GM21390 (cell line): ENCODE measurements at regions not wholly inside any gene's neighbourhood (a gene's known extent, or its start where the extent isn't known, plus 50 kb on each side); places are given as distances from the start of the nearest gene placed in this dataset.
"Not testable (repeated sequence)": the region's sequence is repeated elsewhere in the genome, so short reads cannot be mapped to it uniquely, and the experiment has no call there.

ENCODE experiments used
- ATAC-seq: cut with Tn5 transposase; IDR thresholded peaks from one replicate; pipeline ENCODE4 v1.9.1; 2021; ENCODE audit not compliant: unreplicated experiment

DNA sequence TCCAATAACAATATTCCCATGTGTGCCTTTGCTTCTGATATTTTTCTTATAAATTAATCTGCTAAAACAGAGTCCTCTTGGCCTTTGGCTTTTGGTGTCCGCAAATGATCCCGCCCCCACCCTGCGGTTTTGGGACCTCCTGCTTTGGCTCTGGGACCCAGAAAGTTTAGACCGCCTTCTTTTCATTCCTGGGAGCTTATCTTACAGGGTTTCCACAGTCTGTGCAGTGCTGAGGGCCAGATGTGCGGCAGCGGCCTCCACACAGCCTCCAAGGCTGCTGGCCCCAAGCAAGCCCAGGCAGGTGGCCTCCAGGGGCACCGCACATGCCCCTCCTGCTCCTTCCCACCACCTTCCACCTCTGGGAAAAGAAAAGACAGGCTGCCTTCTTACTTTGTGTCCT is 191.5 kb downstream of the ERCC6L2 start:
- ATAC-seq, result no peak

DNA sequence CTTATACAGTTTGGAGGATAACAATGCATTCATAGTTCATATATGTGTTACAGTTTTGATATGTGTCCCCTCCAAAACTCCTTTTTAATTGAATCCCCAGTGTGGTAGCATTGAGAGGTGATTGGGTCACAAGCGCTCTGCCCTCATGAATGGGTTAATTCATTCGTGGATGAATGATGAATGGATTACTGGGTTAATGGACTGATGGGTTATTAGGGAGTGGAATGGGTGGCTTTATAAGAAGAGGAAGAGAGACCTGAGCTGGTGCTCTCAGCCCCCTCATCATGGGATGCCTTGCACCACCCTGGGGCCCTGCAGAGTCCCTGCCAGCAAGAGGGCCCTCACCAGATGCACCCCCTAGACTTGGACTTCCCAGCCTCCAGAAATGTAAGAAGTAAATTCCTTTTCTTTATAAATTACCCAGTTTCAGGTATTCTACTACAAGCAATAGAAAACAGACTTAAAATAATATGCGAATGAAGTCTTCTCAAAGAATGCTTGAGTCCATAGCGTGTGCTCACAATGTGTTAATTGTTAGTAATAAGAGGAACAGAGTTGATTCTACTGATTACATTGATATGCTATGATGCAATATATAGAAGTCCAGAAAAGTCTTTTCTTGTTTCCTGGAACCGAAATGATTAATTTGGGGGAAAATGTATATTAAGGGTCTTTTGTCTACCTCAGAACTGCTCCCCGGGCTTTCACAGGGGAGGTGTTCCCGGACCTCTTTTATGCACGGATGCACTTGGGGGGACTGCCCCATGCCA is 190.2 kb downstream of the ERCC6L2 start:
- no peak for ATAC-seq

DNA sequence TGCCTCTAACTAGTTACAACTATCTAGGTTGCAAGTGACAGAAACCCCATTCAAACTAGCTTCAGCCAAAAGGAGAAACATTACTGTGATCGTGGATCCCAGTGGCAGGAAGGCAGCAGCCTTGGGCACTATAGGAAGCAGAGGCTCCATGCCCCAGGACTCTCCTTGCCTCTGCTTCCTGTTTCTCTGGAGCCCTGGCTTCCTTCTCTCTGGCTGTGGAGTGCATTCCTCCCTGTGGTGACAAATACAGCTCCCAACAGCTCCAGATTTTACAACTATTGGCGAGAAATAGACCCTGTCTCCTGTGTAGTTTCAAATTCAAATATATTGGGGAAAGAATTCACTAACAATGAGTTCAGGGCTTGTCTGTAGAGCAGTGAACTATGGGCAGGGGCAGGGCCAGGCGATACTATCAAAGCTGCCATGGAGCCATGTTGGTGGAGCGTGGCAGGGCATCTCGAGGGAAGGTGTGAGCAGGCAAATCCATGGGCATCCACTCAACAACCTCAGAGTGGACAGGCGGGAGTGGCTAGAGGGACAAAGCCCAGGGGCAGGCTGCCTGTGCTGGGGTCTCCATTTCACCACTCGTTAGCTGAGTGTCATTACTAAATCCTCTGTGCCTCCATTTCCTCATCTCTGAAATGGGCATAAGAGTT is 189.5 kb downstream of the ERCC6L2 start:
- no peak for ATAC-seq

DNA sequence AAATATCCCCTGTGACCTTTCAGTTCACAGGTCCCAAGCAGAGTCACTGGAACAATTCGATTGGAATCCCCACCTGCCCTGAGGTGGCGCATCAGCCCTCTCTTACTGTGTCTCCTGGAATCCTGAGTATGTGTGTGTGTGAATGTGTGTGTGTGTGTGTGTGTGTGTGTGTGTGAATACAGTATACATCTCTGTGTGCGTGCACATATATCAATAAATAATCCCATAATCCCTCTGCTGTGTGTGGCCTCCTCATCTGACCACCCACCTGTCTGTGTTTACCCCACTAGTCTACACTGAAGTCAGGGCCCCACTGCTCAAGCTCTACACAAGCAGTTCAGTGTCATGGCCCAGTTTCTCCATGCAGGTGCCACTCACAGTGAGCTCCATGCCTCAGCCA is 187.4 kb downstream of the ERCC6L2 start:
- ATAC-seq, result no peak

DNA sequence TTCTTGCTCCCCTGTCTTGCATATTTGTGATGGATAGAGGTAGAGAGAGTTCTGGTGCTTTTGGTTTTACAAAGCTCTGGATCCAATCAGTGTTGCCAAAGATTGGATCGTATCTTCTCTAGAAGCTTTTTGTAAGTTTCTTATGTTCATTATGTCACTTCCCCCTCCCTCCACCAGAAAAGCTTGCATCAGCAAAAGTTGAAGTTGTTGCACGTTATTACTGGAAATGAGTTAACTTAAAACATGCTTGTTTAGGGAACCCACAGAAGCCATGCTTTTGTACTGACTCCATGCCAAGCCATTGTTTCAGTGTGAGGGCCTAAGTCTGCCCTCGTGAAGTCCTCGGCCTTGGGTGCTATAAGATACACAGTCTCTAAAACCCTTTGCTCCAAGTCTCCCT is 186.5 kb downstream of the ERCC6L2 start:
- no peak for ATAC-seq

DNA sequence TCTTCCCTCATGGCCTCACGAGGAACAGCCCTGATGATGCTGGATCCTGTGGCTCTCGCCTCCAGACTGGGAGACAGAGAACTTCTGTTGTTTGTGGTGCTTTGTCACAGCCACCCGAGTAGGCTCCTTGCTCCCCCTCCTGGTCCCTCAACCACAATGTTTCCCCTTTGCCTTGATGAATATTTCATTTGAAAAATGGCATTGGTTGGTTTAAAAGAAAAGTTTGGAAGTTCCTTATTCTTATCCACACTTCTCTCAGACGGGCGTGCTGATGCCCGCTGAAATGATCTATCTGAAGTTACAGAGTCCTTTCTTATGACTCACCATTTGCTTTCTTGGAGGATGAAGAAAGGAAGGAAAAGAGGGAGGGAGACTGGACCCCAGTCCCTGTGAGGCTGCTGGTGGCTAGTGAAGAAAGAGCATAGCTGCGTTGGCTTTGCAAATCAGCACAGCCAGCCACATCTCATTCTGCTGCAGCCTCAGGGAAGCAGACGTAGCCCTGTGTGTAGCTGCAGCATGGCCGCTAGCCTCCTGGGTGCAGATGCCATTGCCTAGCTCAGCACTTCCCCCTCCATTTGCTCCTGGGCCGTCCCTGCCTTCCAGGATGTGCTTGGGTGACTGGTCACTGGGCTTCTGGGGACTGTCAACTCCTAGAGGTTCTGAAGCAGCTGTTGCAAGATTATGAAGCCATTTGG is 185.9 kb downstream of the ERCC6L2 start:
- ATAC-seq, result no peak

DNA sequence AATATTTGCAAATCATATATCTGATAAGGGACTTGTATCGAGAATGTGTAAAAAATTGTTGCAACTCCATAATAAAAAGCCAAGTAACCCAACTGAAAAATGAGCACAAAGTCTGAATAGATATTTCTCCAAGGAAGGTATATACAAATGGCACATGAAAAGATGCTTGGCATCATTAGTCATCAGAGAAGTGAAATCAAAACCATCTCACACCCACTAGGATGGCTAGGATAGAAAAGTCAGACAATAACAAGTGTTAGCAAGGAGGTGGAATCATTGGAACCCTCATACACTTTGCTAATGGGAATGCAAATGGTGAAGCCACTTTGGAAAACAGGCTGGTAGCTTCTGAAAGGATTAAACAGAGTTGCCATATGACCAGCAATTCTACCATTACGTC is 182.7 kb downstream of the ERCC6L2 start:
- no peak for ATAC-seq

DNA sequence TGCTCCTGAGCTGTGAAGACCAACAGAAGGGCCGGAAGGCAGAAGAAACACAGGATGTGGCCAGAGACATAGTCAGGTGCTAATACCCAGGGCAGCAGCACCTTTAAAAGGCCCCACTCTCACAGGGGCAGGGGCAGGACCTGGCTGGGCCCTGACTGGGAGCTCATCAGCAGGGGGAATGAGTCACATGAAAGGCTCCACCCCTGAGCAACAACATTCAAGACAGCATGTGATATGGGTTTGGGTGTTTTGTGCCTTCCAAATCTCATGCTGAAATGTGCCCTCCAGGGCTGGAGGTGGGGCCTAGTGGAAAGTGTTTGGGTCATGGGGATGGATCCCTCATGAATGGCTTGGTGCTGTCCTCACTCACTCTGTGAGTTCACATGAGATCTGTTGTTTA is 181.7 kb downstream of the ERCC6L2 start:
- no peak for ATAC-seq

DNA sequence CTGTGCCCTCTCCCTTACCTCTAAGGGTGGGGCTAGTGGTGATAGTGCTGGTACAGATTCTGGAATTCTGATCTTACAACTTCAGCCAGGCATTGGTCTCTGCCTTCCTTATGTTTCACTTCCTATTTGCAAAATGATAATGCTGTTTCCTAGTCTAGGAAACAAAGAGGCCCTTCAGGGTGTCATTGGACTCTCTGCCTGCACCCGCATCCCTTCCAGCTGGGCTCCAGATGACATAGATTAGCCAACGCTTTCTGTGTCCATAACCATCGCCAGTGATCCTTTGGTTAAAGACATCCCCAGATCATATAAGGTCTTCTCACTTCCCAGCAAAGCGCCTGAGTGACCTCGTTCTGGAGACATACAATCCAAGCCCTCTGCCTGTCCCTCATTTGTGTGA is 180.7 kb downstream of the ERCC6L2 start:
- no peak for ATAC-seq

DNA sequence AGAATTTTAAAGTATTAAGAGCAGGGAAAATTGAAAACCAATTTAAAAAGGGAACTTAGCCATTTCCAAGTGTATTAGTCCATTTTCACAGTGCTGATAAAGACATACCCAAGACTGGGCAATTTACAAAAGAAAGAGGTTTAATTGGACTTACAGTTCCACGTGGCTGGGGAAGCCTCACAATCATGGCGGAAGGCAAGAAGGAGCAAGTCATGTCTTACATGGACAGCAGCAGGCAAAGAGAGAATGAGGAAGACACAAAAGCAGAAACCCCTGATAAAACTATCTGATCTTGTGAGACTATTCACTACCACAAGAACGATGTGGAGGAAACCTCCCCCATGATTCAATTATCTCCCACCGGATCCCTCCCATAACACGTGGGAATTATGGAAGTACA is 178.8 kb downstream of the ERCC6L2 start:
- not testable (repeated sequence) for ATAC-seq

DNA sequence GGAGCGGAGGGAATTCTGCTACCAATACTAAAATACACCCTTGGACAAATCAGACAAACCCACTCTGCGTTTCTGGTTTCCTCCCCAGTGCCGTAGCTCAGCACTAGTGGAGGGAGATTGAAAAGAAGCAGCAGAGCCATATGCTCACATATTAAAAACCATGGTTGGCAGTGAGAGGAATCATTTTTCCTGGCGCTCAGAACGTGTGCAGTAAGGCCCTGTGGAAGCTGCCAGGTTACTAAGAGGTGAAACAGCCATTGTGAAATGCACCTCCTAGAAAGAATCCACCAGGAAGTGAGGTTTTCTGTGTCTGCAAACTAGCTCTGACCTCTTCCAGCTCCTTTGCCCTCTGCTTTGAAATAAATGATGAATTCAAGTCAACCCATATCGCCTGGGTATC is 177.2 kb downstream of the ERCC6L2 start:
- no peak for ATAC-seq

DNA sequence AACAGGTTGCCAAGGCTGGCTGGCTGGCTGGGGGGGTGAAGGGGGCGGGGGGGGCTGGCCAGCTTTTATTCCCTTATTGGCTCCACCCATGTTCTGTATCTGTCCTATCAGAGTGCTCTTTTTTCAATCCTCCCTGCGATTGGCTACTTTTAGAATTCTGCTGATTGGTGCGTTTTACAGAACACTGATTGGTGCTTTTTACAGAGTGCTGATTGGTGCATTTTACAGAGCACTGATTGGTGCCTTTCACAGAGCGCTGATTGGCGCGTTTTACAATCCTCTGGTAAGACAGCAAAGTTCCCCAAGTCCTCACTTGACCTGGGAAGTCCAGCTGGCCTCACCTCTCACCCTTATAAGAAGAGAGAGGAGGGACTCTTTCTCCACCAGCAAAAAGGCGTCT is 175.9 kb downstream of the ERCC6L2 start:
- no peak for ATAC-seq

DNA sequence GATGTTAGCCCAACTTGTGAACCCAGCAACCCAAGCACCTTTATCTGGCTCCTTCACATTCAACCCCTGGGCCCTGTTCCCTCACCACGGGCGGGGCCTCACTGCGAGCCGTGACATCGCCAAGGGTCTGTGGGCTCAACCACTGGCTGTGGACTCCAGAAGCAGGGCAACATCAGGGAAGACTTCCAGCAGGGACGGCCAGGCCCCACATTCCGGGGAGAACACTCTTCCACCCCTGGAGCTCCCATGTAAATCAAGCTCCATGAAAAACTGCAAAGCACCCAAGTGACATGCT is 175.3 kb downstream of the ERCC6L2 start:
- no peak for ATAC-seq

DNA sequence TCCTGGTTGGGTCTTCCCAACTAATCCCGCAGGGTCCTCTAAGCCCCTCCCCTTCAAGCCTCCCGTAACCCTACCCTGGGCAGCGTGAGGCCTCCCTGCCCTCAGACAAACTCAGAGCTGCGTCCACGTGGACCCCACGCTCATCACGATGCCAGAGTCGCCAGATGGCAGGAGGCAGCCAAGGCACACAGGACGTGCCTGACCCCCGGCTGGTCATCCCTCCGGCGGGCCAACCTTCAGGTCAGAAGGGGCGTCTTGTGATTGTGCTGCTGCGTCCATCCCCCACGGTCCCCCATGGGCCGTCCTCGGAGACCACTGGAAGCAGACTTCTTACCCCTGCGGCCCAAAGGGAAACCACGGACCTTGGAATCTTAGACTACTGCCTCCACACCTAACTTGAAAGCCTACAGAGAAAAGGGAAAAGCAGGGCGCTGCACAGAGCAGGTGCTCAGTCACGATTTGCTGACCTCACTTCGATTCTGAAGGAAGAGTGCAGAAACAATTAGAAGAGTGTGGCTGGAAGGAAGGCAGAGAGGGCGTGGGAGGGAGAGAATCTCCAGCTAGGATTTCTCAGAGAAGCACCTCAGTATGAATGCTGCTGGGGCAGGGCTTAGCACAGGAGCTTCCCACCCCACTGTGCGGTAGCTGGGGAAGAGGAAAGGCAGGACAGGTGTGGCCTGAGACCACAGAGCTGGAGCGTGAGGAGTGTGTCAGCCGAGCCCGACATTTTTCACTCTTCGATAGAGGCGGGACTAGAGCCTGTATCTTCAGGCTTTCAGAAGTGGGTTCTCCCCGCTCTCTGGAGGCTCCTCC is 174.8 kb downstream of the ERCC6L2 start:
- no peak for ATAC-seq

DNA sequence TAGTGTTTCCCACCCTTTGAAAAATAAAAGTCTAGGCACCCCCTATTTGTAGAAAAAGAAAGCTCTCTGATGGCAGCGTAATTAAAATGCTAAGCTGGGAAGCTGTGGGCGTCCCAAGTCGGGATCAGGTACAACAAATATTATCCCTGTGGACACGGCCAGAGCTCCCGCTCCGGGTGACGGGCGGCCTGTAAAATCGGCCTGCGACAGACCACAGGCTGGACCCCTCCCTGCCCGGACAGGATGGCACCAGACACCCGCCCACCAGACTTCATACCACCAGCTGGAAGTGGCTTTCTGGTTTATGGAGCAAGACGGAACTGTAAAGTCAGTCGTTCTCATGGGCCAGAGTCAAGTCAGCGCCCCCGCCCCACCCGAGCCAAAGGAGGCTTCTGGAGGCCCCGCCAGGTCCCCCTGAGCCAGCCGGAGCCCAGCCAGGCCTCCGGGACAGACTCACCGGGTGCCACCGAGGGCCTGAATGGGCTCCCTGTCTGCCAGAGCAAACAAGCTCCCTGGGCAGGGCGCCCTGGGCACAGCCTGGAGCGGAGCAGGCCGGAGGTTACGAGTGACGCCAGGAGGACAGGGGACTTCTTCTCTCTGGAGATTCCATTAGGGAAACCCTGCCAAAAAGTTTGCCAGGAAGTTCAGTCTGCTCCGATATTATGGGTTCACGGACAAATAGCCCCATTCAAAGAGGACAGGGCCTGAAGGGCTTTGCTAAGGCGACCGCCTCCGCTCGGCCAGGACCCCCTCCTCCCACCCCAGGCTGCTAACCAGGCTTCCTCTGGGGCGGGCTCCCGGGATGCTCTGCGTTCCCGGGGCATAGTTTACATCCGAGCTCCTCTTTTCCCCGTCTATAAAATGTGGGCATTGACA is 173.7 kb downstream of the ERCC6L2 start:
- ATAC-seq, result no peak

DNA sequence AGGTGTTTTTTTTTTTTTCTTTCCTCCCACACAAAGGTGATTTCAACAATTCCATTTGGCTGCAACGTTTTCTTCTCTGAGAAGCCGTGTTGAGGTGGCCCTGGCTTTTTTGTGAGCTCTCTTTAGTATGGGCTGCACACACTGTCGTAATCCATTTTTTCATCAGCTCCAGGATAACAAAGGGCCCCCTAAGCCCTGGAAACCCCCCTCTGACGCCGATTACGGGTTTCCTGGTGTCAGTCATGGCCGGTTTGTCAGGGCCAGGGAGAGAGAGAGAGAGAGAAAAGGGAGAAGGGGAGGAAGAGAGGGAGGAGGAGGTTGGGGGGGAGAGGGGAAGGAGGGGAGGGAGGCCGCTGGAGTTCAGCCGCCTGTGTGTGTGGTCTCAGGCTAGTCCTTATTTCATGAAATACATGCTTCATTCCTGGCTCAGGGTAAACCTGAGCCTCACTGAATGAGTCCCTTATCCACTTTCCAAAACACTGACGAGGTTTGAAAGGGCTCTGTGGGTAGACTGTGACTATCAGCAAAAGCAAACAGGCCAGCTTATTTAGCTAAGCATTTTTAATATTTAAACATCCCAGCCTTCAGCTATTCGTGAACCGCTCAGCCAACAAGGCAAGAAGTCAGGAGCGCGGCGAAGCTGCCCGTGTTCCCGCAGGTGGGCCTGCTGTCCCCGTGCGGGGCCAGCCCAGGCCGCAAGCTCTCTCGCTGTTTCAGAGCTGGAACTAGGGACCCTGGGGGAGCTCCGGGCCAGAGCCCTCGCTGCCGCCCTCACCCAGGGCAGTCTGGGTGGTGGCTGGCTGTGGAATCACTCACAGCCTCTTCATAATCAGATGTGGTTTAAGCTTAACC is 172.8 kb downstream of the ERCC6L2 start:
- ATAC-seq, result no peak

DNA sequence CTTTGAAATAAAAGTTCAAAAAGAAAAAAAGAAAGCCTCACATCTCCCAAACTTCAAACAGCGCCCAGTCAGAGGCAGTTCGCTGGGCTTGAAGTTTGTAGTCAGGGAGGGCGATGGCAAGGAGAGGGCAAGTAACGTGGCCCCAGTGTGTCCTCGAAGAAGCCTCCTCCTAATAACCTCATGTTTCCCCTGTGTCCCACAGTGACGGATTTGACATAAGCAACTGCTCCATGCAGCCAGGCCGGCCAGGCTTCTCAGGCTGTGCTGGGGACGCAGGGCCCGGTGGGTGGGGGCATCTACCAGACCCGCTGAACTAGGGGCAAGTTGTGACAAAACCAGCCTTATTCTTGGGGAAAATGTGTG is 172.2 kb downstream of the ERCC6L2 start:
- ATAC-seq, result no peak

DNA sequence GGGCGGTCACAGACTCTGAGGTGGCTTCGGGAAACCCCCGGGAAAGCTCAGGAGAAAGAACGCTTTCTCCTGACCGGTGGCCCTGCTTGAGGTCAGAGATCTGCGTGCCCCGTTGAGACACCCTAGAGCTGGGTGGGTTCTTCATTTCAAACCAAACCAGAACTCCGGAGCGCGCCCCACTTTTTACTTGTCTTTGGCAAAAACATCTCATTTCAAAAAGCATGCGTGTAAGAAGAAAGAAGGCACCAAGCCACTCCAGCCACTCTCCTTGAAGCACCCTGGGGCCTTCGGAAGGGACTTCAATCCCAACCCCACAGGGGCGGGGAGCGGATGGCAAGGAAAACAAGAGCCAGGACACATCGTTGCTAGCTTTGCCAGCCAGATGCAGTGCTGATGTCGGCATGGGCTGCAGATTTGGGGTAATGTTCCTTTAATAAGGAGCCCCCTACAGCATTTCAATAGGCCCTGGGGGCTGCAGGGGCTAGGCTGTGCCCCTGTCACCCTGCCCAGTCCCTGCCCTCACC is 171.7 kb downstream of the ERCC6L2 start:
- ATAC-seq, result no peak

DNA sequence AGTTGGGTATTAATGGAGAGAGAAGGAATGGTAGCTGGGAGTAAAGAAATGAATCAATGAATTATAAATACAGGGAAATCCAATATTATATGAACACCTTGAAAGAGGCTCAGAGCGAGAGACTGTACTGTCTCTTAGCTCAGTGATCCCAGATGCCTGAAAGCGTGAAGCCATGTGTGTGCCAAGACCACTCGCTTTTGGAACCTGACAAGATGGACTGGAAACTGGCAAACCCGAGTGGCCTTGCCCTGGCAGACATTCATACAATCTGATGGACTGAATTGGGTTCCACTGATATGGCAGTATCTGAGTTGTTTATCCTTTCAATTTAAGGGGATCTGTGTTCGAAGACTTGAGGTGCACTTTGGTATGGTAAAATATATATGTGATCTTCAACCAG is 170.3 kb downstream of the ERCC6L2 start:
- no peak for ATAC-seq

DNA sequence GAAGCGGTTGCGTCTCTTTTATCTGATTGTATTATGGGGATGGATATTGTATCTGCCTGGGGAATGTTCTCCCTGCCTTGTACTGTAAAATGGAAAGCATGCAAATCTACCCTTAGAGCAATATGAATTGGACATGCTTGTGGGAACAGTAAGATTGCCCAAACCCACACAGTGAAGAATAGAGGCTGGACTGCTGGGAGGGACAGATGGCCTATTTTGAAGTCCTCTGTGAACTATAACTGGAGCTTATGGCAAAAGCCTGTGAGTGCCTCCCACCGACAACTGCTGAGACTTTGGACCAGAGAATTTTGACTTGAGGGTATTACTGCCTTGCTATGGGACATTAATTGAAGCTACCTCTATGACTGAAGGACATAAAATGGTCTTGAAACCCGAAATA is 168.9 kb downstream of the ERCC6L2 start:
- no peak for ATAC-seq
